ENCODE measurements at regions not wholly inside any gene's neighbourhood (a gene's known extent, or its start where the extent isn't known, plus 50 kb on each side); places are given as distances from the start of the nearest gene placed in this dataset.

GRCh38 chr6:44010411-44011349 lies 116.6 kb downstream of the MRPL14 start:
- Histone ChIP-seq H3K9me3 (no peaks in the 10 kb centered on the region), H3K4me1 (peaks cover 31 to 36% of the 10 kb centered on the region in 2 donors), H3K27me3 (no peaks in the 10 kb centered on the region), H3K4me3 (no peak overlapping the region), H3K36me3 (no peaks in the 10 kb centered on the region), H3K27ac (peak overlapping the region; percentile 36 to 93 (median 68))
- ATAC-seq (peak; percentile 65 to 76), DNase-seq (peak in 1 of 2 donors; percentile 65)
- intact Hi-C loops (cut with DNase I; ENCODE audit: low total_unique reads) (no loop called here), in situ Hi-C loops (cut with MboI; ENCODE audit: low sequenced_read_pairs in 4 of 4) (no loop called here)
- TF ChIP-seq CTCF (IDR thresholded peaks at IDR 0.05 in 4 of 5, conservative IDR thresholded peaks at IDR 0.05 in 1 of 5) = no peak
- peak in 1 of 2 donors; percentile 11 for TF ChIP-seq POLR2A (IDR thresholded peaks at IDR 0.05)

GRCh38 chr6:44009425-44010321 lies 117.6 kb downstream of the MRPL14 start:
- H3K4me1 ChIP-seq = peaks cover 41 to 46% of the 10 kb centered on the region in 2 donors
- TF ChIP-seq CTCF (IDR thresholded peaks at IDR 0.05 in 4 of 5, conservative IDR thresholded peaks at IDR 0.05 in 1 of 5) (no peak), POLR2A (IDR thresholded peaks at IDR 0.05) (no peak)
- no peaks in the 10 kb centered on the region for H3K36me3 ChIP-seq
- peak in 1 of 2 donors; percentile 47 for DNase-seq
- peak overlapping the region in 3 of 4 donors; percentile 68 to 93 (median 69) for H3K27ac ChIP-seq
- no peaks in the 10 kb centered on the region for H3K9me3 ChIP-seq
- no peaks in the 10 kb centered on the region for H3K27me3 ChIP-seq
- ATAC-seq = no peak
- no peak overlapping the region for H3K4me3 ChIP-seq
- in situ Hi-C loops (cut with MboI; ENCODE audit: low sequenced_read_pairs in 4 of 4) = no loop called here
- intact Hi-C loops (cut with DNase I; ENCODE audit: low total_unique reads) = loop anchor here (5.0 kb wide), 1 partner anchor 43 kb away; no protein-coding TSS in a partner anchor

- no peaks in the 10 kb centered on the region for H3K9me3 ChIP-seq
- H3K27ac ChIP-seq = peak overlapping the region in 1 of 4 donors; percentile 93
- DNase-seq (no peak), ATAC-seq (no peak)
- H3K4me1 ChIP-seq = peaks cover 49 to 54% of the 10 kb centered on the region in 2 donors
- in situ Hi-C loops (cut with MboI; ENCODE audit: low sequenced_read_pairs in 4 of 4) (no loop called here), intact Hi-C loops (cut with DNase I; ENCODE audit: low total_unique reads) (loop anchor here (5.0 kb wide), 1 partner anchor 43 kb away; no protein-coding TSS in a partner anchor)
- H3K36me3 ChIP-seq = no peaks in the 10 kb centered on the region
- H3K4me3 ChIP-seq = no peak overlapping the region
- no peak for TF ChIP-seq CTCF (IDR thresholded peaks at IDR 0.05 in 4 of 5, conservative IDR thresholded peaks at IDR 0.05 in 1 of 5)
- TF ChIP-seq POLR2A (IDR thresholded peaks at IDR 0.05) = no peak
- H3K27me3 ChIP-seq = no peaks in the 10 kb centered on the region
Measured at GRCh38 chr6:44008821-44009370, 118.4 kb downstream of the MRPL14 start.

GRCh38 chr6:44007818-44008621 lies 119.2 kb downstream of the MRPL14 start:
- Histone ChIP-seq H3K27ac (peak overlapping the region; percentile 83 to 93 (median 88)), H3K27me3 (no peaks in the 10 kb centered on the region)
- in situ Hi-C loops (cut with MboI; ENCODE audit: low sequenced_read_pairs in 4 of 4) = no loop called here

More at GRCh38 chr6:44007818-44008621, 119.2 kb downstream of the MRPL14 start:
- TF ChIP-seq POLR2A (IDR thresholded peaks at IDR 0.05) = no peak
- TF ChIP-seq CTCF (IDR thresholded peaks at IDR 0.05 in 4 of 5, conservative IDR thresholded peaks at IDR 0.05 in 1 of 5) = no peak
- intact Hi-C loops (cut with DNase I; ENCODE audit: low total_unique reads) = loop anchor here (5.0 kb wide), 1 partner anchor 44 kb away; no protein-coding TSS in a partner anchor
- Histone ChIP-seq H3K4me1 (peaks cover 55 to 58% of the 10 kb centered on the region in 2 donors), H3K4me3 (no peak overlapping the region), H3K36me3 (no peaks in the 10 kb centered on the region), H3K9me3 (no peaks in the 10 kb centered on the region)
- DNase-seq (no peak), ATAC-seq (no peak)
